ENCODE measurements at regions not wholly inside any gene's neighbourhood (a gene's known extent, or its start where the extent isn't known, plus 50 kb on each side); places are given as distances from the start of the nearest gene placed in this dataset.

GRCh38 chr13:50726164-50726563 is 117.3 kb downstream of the DLEU7 start:
- no peak for DNase-seq (ENCODE audit: insufficient read length, low spot score)
- no peak for FAIRE-seq
- TF ChIP-seq SPI1 (IDR thresholded peaks at IDR 0.05; ENCODE audit: low read depth, low read length), result no peak
- no peak for TF ChIP-seq POLR2A (IDR thresholded peaks at IDR 0.05; ENCODE audit: low read depth, low read length)
- no peak for TF ChIP-seq TAF1 (IDR thresholded peaks at IDR 0.05; ENCODE audit: low read depth, low read length)
- no peak for TF ChIP-seq PAX5 (IDR thresholded peaks at IDR 0.05; ENCODE audit: insufficient read depth, low read length, severe bottlenecking)
- TF ChIP-seq POLR2AphosphoS5 (IDR thresholded peaks at IDR 0.05; ENCODE audit: low read depth, low read length), result no peak
- TF ChIP-seq POU2F2 (IDR thresholded peaks at IDR 0.05; ENCODE audit: low read depth, low read length), result no peak

- TF ChIP-seq PAX5 (IDR thresholded peaks at IDR 0.05; ENCODE audit: insufficient read depth, low read length, severe bottlenecking) (no peak), SPI1 (IDR thresholded peaks at IDR 0.05; ENCODE audit: low read depth, low read length) (no peak), POU2F2 (IDR thresholded peaks at IDR 0.05; ENCODE audit: low read depth, low read length) (no peak), POLR2AphosphoS5 (IDR thresholded peaks at IDR 0.05; ENCODE audit: low read depth, low read length) (no peak), TAF1 (IDR thresholded peaks at IDR 0.05; ENCODE audit: low read depth, low read length) (no peak), POLR2A (IDR thresholded peaks at IDR 0.05; ENCODE audit: low read depth, low read length) (no peak)
- FAIRE-seq, result no peak
- DNase-seq (ENCODE audit: insufficient read length, low spot score), result no peak
Observed at GRCh38 chr13:50729177-50729576, 114.3 kb downstream of the DLEU7 start.

- FAIRE-seq (no peak), DNase-seq (ENCODE audit: insufficient read length, low spot score) (no peak)
- TF ChIP-seq POLR2A (IDR thresholded peaks at IDR 0.05; ENCODE audit: low read depth, low read length), result no peak
- TF ChIP-seq SPI1 (IDR thresholded peaks at IDR 0.05; ENCODE audit: low read depth, low read length), result no peak
- no peak for TF ChIP-seq PAX5 (IDR thresholded peaks at IDR 0.05; ENCODE audit: insufficient read depth, low read length, severe bottlenecking)
- TF ChIP-seq TAF1 (IDR thresholded peaks at IDR 0.05; ENCODE audit: low read depth, low read length), result no peak
- no peak for TF ChIP-seq POLR2AphosphoS5 (IDR thresholded peaks at IDR 0.05; ENCODE audit: low read depth, low read length)
- TF ChIP-seq POU2F2 (IDR thresholded peaks at IDR 0.05; ENCODE audit: low read depth, low read length), result no peak
Observed at GRCh38 chr13:50730496-50731351, 112.8 kb downstream of the DLEU7 start.

GRCh38 chr13:50731400-50731799 is 112.1 kb downstream of the DLEU7 start:
- TF ChIP-seq POLR2A (IDR thresholded peaks at IDR 0.05; ENCODE audit: low read depth, low read length) (no peak), PAX5 (IDR thresholded peaks at IDR 0.05; ENCODE audit: insufficient read depth, low read length, severe bottlenecking) (no peak), POU2F2 (IDR thresholded peaks at IDR 0.05; ENCODE audit: low read depth, low read length) (no peak), TAF1 (IDR thresholded peaks at IDR 0.05; ENCODE audit: low read depth, low read length) (no peak), POLR2AphosphoS5 (IDR thresholded peaks at IDR 0.05; ENCODE audit: low read depth, low read length) (no peak), SPI1 (IDR thresholded peaks at IDR 0.05; ENCODE audit: low read depth, low read length) (no peak)
- DNase-seq (ENCODE audit: insufficient read length, low spot score) (no peak), FAIRE-seq (no peak)

GRCh38 chr13:50732712-50733111 is 110.8 kb downstream of the DLEU7 start:
- TF ChIP-seq POLR2A (IDR thresholded peaks at IDR 0.05; ENCODE audit: low read depth, low read length), result no peak
- TF ChIP-seq PAX5 (IDR thresholded peaks at IDR 0.05; ENCODE audit: insufficient read depth, low read length, severe bottlenecking), result no peak
- TF ChIP-seq TAF1 (IDR thresholded peaks at IDR 0.05; ENCODE audit: low read depth, low read length), result no peak
- TF ChIP-seq SPI1 (IDR thresholded peaks at IDR 0.05; ENCODE audit: low read depth, low read length), result no peak
- no peak for TF ChIP-seq POLR2AphosphoS5 (IDR thresholded peaks at IDR 0.05; ENCODE audit: low read depth, low read length)
- no peak for TF ChIP-seq POU2F2 (IDR thresholded peaks at IDR 0.05; ENCODE audit: low read depth, low read length)
- FAIRE-seq (no peak), DNase-seq (ENCODE audit: insufficient read length, low spot score) (no peak)

GRCh38 chr13:50733392-50733791 is 110.1 kb downstream of the DLEU7 start:
- no peak for FAIRE-seq
- TF ChIP-seq SPI1 (IDR thresholded peaks at IDR 0.05; ENCODE audit: low read depth, low read length) (no peak), PAX5 (IDR thresholded peaks at IDR 0.05; ENCODE audit: insufficient read depth, low read length, severe bottlenecking) (no peak), POU2F2 (IDR thresholded peaks at IDR 0.05; ENCODE audit: low read depth, low read length) (no peak), POLR2AphosphoS5 (IDR thresholded peaks at IDR 0.05; ENCODE audit: low read depth, low read length) (no peak), POLR2A (IDR thresholded peaks at IDR 0.05; ENCODE audit: low read depth, low read length) (no peak), TAF1 (IDR thresholded peaks at IDR 0.05; ENCODE audit: low read depth, low read length) (no peak)

GRCh38 chr13:50735071-50735470 is 108.4 kb downstream of the DLEU7 start:
- DNase-seq (ENCODE audit: insufficient read length, low spot score), result no peak
- no peak for TF ChIP-seq SPI1 (IDR thresholded peaks at IDR 0.05; ENCODE audit: low read depth, low read length)
- TF ChIP-seq TAF1 (IDR thresholded peaks at IDR 0.05; ENCODE audit: low read depth, low read length), result no peak
- TF ChIP-seq PAX5 (IDR thresholded peaks at IDR 0.05; ENCODE audit: insufficient read depth, low read length, severe bottlenecking), result no peak
- TF ChIP-seq POLR2A (IDR thresholded peaks at IDR 0.05; ENCODE audit: low read depth, low read length), result no peak
- no peak for TF ChIP-seq POU2F2 (IDR thresholded peaks at IDR 0.05; ENCODE audit: low read depth, low read length)
- TF ChIP-seq POLR2AphosphoS5 (IDR thresholded peaks at IDR 0.05; ENCODE audit: low read depth, low read length), result no peak
- FAIRE-seq, result no peak

More at GRCh38 chr13:50733392-50733791, 110.1 kb downstream of the DLEU7 start:
- no peak for DNase-seq (ENCODE audit: insufficient read length, low spot score)

GRCh38 chr13:50740052-50740741 is 103.3 kb downstream of the DLEU7 start:
- no peak for FAIRE-seq
- TF ChIP-seq TAF1 (IDR thresholded peaks at IDR 0.05; ENCODE audit: low read depth, low read length) (no peak), PAX5 (IDR thresholded peaks at IDR 0.05; ENCODE audit: insufficient read depth, low read length, severe bottlenecking) (no peak), SPI1 (IDR thresholded peaks at IDR 0.05; ENCODE audit: low read depth, low read length) (no peak), POLR2A (IDR thresholded peaks at IDR 0.05; ENCODE audit: low read depth, low read length) (no peak), POLR2AphosphoS5 (IDR thresholded peaks at IDR 0.05; ENCODE audit: low read depth, low read length) (no peak), POU2F2 (IDR thresholded peaks at IDR 0.05; ENCODE audit: low read depth, low read length) (no peak)

GRCh38 chr13:50742353-50742752 is 101.1 kb downstream of the DLEU7 start:
- FAIRE-seq (no peak), DNase-seq (ENCODE audit: insufficient read length, low spot score) (no peak)

More at GRCh38 chr13:50740052-50740741, 103.3 kb downstream of the DLEU7 start:
- no peak for DNase-seq (ENCODE audit: insufficient read length, low spot score)

More at GRCh38 chr13:50742353-50742752, 101.1 kb downstream of the DLEU7 start:
- TF ChIP-seq POU2F2 (IDR thresholded peaks at IDR 0.05; ENCODE audit: low read depth, low read length) (no peak), POLR2AphosphoS5 (IDR thresholded peaks at IDR 0.05; ENCODE audit: low read depth, low read length) (no peak), PAX5 (IDR thresholded peaks at IDR 0.05; ENCODE audit: insufficient read depth, low read length, severe bottlenecking) (no peak), POLR2A (IDR thresholded peaks at IDR 0.05; ENCODE audit: low read depth, low read length) (no peak), TAF1 (IDR thresholded peaks at IDR 0.05; ENCODE audit: low read depth, low read length) (no peak), SPI1 (IDR thresholded peaks at IDR 0.05; ENCODE audit: low read depth, low read length) (no peak)

Measured in GM12891 (cell line).